ENCODE measurements at regions not wholly inside any gene's neighbourhood (a gene's known extent, or its start where the extent isn't known, plus 50 kb on each side); places are given as distances from the start of the nearest gene placed in this dataset.

DNA sequence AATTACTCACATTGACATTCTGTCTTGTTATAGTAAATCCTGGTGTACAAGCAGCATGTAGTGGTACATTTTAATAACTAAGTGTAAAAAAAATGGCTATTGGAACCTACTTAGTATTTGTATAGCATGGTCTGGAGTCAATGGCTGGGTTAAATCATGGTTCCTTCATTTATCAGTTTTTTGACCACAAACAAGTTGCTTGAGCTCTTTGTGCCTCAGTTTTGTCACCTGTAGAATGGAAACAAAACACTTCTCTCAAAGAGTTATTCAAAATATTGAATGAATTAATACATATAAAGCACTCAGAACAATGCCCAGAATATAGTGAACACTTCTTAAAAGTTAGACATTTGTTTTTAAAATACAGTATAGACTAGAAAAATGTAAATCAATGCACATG is 93.2 kb upstream of the HS3ST5 start:
- Histone ChIP-seq H3K4me1 (ENCODE audit: insufficient read depth, low read length) (peaks cover 2% of the 10 kb centered on the region), H4K20me1 (ENCODE audit: insufficient read depth, low read length) (no peaks in the 10 kb centered on the region), H3K36me3 (replicated peaks in 1 of 2; ENCODE audit: control insufficient read depth in 1 of 2, insufficient read depth in 2 of 2, low read length in 2 of 2) (no peaks in the 10 kb centered on the region), H3K27me3 (ENCODE audit: control insufficient read depth in 1 of 2, insufficient read depth in 2 of 2, low read length in 2 of 2) (no peaks in the 10 kb centered on the region; a peak in 1 of 5 replicates), H3K4me2 (ENCODE audit: low read depth, low read length) (no peak overlapping the region), H3K9me3 (ENCODE audit: low read length) (no peaks in the 10 kb centered on the region), H2AFZ (ENCODE audit: low read length) (no peak overlapping the region), H3K9ac (ENCODE audit: insufficient read depth, low read depth, low read length) (no peak overlapping the region), H3K4me3 (replicated peaks in 1 of 3; ENCODE audit: insufficient read depth in 1 of 3, low read depth in 2 of 3, low read length in 3 of 3) (no peak overlapping the region), H3K79me2 (ENCODE audit: insufficient read depth, low read length) (no peaks in the 10 kb centered on the region), H3K27ac (ENCODE audit: extremely low read length, insufficient read depth, low read length) (no peak overlapping the region)
- no TSS peak for BruUV-seq (replicated peaks)
- ATAC-seq (no peak), FAIRE-seq (no peak), DNase-seq (ENCODE audit: low spot score) (no peak)
- in situ Hi-C loops (cut with HindIII; ENCODE audit: extremely low pct_ligation_motif_present, low pct_unique_long_range_greater_than_20kb) = no loop called here
- ChIA-PET POLR2A (no interaction called here), CTCF (ENCODE audit: low intra/inter-chr PET ratio, low total read pairs) (no interaction called here)
- TF ChIP-seq ZNF678 (CRISPR knock-in tag; IDR thresholded peaks at IDR 0.05) (no peak), ZNF570 (CRISPR knock-in tag; IDR thresholded peaks at IDR 0.05; ENCODE audit: borderline replicate concordance) (no peak), ZFP37 (CRISPR knock-in tag; IDR thresholded peaks at IDR 0.05; ENCODE audit: borderline replicate concordance) (no peak), THAP11 (CRISPR knock-in tag; IDR thresholded peaks at IDR 0.05) (no peak), ZNF138 (CRISPR knock-in tag; IDR thresholded peaks at IDR 0.05; ENCODE audit: low read depth) (no peak), TBX3 (IDR thresholded peaks at IDR 0.05; ENCODE audit: borderline replicate concordance) (no peak), RFX5 (IDR thresholded peaks at IDR 0.05; ENCODE audit: low read depth, low read length) (no peak), PAX8 (CRISPR knock-in tag; IDR thresholded peaks at IDR 0.05; ENCODE audit: borderline replicate concordance) (no peak), ESRRA (CRISPR knock-in tag; IDR thresholded peaks at IDR 0.05; ENCODE audit: low read depth) (no peak), STAG1 (CRISPR knock-in tag; IDR thresholded peaks at IDR 0.05) (no peak), ZNF878 (CRISPR knock-in tag; IDR thresholded peaks at IDR 0.05) (no peak), MLLT10 (CRISPR knock-in tag; IDR thresholded peaks at IDR 0.05) (no peak), POLR2AphosphoS2 (IDR thresholded peaks at IDR 0.05; ENCODE audit: low read depth, low read length) (no peak), MBNL3 (CRISPR knock-in tag; conservative IDR thresholded peaks at IDR 0.05) (no peak), HNRNPLL (IDR thresholded peaks at IDR 0.05; ENCODE audit: low read depth, low read length, poor library complexity, severe bottlenecking) (no peak), ZFP41 (CRISPR knock-in tag; IDR thresholded peaks at IDR 0.05; ENCODE audit: borderline replicate concordance) (no peak)
- TF ChIP-seq, protein P1, sequence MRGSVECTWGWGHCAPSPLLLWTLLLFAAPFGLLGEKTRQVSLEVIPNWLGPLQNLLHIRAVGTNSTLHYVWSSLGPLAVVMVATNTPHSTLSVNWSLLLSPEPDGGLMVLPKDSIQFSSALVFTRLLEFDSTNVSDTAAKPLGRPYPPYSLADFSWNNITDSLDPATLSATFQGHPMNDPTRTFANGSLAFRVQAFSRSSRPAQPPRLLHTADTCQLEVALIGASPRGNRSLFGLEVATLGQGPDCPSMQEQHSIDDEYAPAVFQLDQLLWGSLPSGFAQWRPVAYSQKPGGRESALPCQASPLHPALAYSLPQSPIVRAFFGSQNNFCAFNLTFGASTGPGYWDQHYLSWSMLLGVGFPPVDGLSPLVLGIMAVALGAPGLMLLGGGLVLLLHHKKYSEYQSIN (CRISPR knock-in tag; IDR thresholded peaks at IDR 0.05; ENCODE audit: borderline replicate concordance) = no peak
- intact Hi-C loops (cut with micrococcal nuclease; ENCODE audit: unreplicated experiment) = no loop called here

All from HepG2 (cell line).